ENCODE measurements at regions not wholly inside any gene's neighbourhood (a gene's known extent, or its start where the extent isn't known, plus 50 kb on each side); places are given as distances from the start of the nearest gene placed in this dataset.

DNA sequence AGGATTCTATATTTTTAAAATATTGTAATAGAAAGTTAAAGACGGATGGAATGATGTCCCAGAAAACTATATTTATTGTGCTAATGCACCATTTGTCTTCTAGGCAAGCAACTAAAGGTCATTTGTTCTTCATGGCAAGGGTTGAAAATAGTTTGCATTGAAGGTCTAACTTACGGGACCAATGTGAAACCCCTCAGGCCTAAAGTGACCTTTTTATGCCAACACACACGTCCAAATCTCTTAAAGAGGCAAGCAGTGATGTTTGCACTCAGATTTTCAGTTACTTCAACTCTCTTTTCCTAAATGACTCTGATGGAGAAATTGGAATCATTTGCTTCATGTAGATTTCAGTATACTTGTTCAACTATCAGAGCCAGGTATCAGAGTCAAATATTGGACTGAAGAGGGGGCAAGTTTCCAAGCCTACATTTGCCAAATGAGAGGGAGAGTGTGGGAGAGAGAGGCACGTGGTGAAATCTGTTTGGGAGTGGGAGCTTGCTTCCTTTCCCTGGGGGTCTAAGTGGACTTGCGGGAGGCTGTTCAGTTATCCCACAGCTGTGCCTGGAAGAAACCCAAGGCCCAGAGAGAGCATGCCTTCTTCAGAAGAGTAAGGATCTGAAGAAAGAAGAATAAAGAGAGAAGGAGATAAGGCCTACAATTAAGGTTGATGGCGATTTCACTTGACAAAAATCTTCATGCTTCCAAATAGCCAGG is 459.8 kb downstream of the BCAT1 start:
- POLR2A ChIA-PET, result no interaction called here

More for the DNA sequence above, 459.8 kb downstream of the BCAT1 start:
- H3K9me3 ChIP-seq (replicated peaks; ENCODE audit: control insufficient read depth, insufficient read depth, low read length), result no peaks in the 10 kb centered on the region
- no peaks in the 10 kb centered on the region for H3K9me1 ChIP-seq (replicated peaks; ENCODE audit: control insufficient read depth, extremely low read depth, insufficient read depth, low read length)
- CTCF ChIA-PET, result no interaction called here
- no peak overlapping the region for H3K4me3 ChIP-seq (replicated peaks in 1 of 3; ENCODE audit: insufficient read depth in 1 of 3, low read depth in 1 of 3, low read length in 3 of 3)
- H2AFZ ChIP-seq (ENCODE audit: low read depth, low read length), result no peak overlapping the region
- no peaks in the 10 kb centered on the region for H3K79me2 ChIP-seq (ENCODE audit: control insufficient read depth, insufficient read depth, low read length)
- H4K20me1 ChIP-seq (replicated peaks; ENCODE audit: control insufficient read depth, extremely low read depth, insufficient read depth, low read length), result no peaks in the 10 kb centered on the region
- BruUV-seq (replicated peaks), result no TSS peak
- H3K27me3 ChIP-seq (ENCODE audit: control insufficient read depth in 2 of 2, insufficient read depth in 2 of 2, low read length in 2 of 2), result no peaks in the 10 kb centered on the region
- DNase-seq (ENCODE audit: low read depth, low spot score) (no peak), FAIRE-seq (no peak)
- no peaks in the 10 kb centered on the region for H3K36me3 ChIP-seq (ENCODE audit: control insufficient read depth in 2 of 2, extremely low read depth in 1 of 2, insufficient read depth in 2 of 2, low read length in 2 of 2)
- TF ChIP-seq GATA2 (IDR thresholded peaks at IDR 0.05; ENCODE audit: insufficient read depth, insufficient read length, low read depth, low read length), result no peak
- TF ChIP-seq POLR2AphosphoS5 (IDR thresholded peaks at IDR 0.05; ENCODE audit: insufficient read depth, low read depth, low read length), result no peak
- TF ChIP-seq EZH2 (IDR thresholded peaks at IDR 0.05; ENCODE audit: borderline replicate concordance, low read depth, low read length, severe bottlenecking), result no peak
- TF ChIP-seq, protein P1, sequence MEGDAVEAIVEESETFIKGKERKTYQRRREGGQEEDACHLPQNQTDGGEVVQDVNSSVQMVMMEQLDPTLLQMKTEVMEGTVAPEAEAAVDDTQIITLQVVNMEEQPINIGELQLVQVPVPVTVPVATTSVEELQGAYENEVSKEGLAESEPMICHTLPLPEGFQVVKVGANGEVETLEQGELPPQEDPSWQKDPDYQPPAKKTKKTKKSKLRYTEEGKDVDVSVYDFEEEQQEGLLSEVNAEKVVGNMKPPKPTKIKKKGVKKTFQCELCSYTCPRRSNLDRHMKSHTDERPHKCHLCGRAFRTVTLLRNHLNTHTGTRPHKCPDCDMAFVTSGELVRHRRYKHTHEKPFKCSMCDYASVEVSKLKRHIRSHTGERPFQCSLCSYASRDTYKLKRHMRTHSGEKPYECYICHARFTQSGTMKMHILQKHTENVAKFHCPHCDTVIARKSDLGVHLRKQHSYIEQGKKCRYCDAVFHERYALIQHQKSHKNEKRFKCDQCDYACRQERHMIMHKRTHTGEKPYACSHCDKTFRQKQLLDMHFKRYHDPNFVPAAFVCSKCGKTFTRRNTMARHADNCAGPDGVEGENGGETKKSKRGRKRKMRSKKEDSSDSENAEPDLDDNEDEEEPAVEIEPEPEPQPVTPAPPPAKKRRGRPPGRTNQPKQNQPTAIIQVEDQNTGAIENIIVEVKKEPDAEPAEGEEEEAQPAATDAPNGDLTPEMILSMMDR (IDR thresholded peaks at IDR 0.05; ENCODE audit: extremely low read depth in 1 of 2, insufficient read depth in 1 of 2, low read depth in 1 of 2, low read length in 2 of 2), result no peak
- TF ChIP-seq MYC (IDR thresholded peaks at IDR 0.05; ENCODE audit: low read depth, low read length), result no peak
- no peak for TF ChIP-seq POLR2A (IDR thresholded peaks at IDR 0.05; ENCODE audit: low read depth, low read length)
- TF ChIP-seq FOS (IDR thresholded peaks at IDR 0.05; ENCODE audit: borderline replicate concordance, insufficient read depth, low read length), result no peak
- TF ChIP-seq, protein P2, sequence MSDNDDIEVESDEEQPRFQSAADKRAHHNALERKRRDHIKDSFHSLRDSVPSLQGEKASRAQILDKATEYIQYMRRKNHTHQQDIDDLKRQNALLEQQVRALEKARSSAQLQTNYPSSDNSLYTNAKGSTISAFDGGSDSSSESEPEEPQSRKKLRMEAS (IDR thresholded peaks at IDR 0.05; ENCODE audit: insufficient read depth, insufficient read length), result no peak
- TF ChIP-seq JUN (IDR thresholded peaks at IDR 0.05; ENCODE audit: borderline replicate concordance, insufficient read depth, insufficient read length, low read depth), result no peak
- dilution Hi-C loops (cut with MboI; ENCODE audit: extremely low pct_ligation_motif_present, low sequenced_read_pairs) (no loop called here), intact Hi-C loops (cut with micrococcal nuclease) (no loop called here)
- H3K4me2 ChIP-seq (ENCODE audit: insufficient read depth, low read length), result no peak overlapping the region
- H3K9ac ChIP-seq (replicated peaks; ENCODE audit: extremely low read depth, insufficient read depth, low read length), result no peak overlapping the region
- no peaks in the 10 kb centered on the region for H3K4me1 ChIP-seq (ENCODE audit: control insufficient read depth, extremely low read depth, insufficient read depth, low read length)
- no peak overlapping the region for H3K27ac ChIP-seq (ENCODE audit: insufficient read depth, low read depth, low read length)
